OCI-LY7 (cell line): ENCODE measurements at regions not wholly inside any gene's neighbourhood (a gene's known extent, or its start where the extent isn't known, plus 50 kb on each side); places are given as distances from the start of the nearest gene placed in this dataset.

ENCODE experiments used
- BruUV-seq: library from RNA; stranded (reverse); fragments of 400-500 nt; replicated peaks from 2 replicates; lab custom pipeline; 2021; lab: Mats Ljungman, UMichigan
- CTCF ChIA-PET: fragments of 300-600 bp; sonication (Branson Sonifier 250); formaldehyde crosslinking; loops from one replicate; lab custom pipeline; 2022; ENCODE audit warnings: antibody characterized with exemption; ENCODE audit not compliant: unreplicated experiment; lab: Charles Lee
- POLR2A ChIA-PET: fragments of 300-600 bp; sonication (Branson Sonifier 250); formaldehyde crosslinking; loops from one replicate; lab custom pipeline; 2022; ENCODE audit warnings: antibody characterized with exemption; lab: Charles Lee
- DNase-seq: peaks from one replicate; pipeline ENCODE4 v3.0.0-alpha.2; 2015; ENCODE audit warnings: low spot score
- H2AFZ ChIP-seq: fragments of 200-600 bp; sonication (generic), shearing (Covaris generic); 2 replicates; pipeline ENCODE4 v1.6.1; 2014; ENCODE audit warnings: mild to moderate bottlenecking, antibody characterized with exemption, low read length, moderate library complexity
- H3K27ac ChIP-seq: fragments of 200-600 bp; sonication (generic); 2 replicates; pipeline ENCODE4 v1.5.1; 2014; ENCODE audit warnings: mixed run types, low read depth, mild to moderate bottlenecking, moderate library complexity, low read length, inconsistent platforms; ENCODE audit not compliant: poor library complexity, severe bottlenecking
- H3K36me3 ChIP-seq: fragments of 200-600 bp; sonication (generic); 2 replicates; pipeline ENCODE4 v1.6.1; 2014; ENCODE audit warnings: mild to moderate bottlenecking, antibody characterized with exemption, low read length, moderate library complexity, mixed read lengths; ENCODE audit not compliant: insufficient read depth
- H3K4me1 ChIP-seq: fragments of 200-600 bp; sonication (generic); 2 replicates; pipeline ENCODE4 v1.5.1; 2014; ENCODE audit warnings: mild to moderate bottlenecking, low read length; ENCODE audit not compliant: insufficient read depth, poor library complexity, severe bottlenecking
- H3K4me2 ChIP-seq: fragments of 200-600 bp; sonication (generic); 2 replicates; pipeline ENCODE4 v1.6.1; 2014; ENCODE audit warnings: mild to moderate bottlenecking, low read length
- H3K4me3 ChIP-seq: fragments of 200-600 bp; sonication (generic); 2 replicates; pipeline ENCODE4 v1.5.1; 2014; ENCODE audit warnings: mild to moderate bottlenecking, low read depth, low read length; ENCODE audit not compliant: poor library complexity, severe bottlenecking
- H3K79me2 ChIP-seq: fragments of 200-600 bp; sonication (generic); 2 replicates; pipeline ENCODE4 v1.6.1; 2016; ENCODE audit warnings: low read depth, mild to moderate bottlenecking, low read length, moderate library complexity, mixed read lengths; ENCODE audit not compliant: insufficient read depth
- H3K9me2 ChIP-seq: fragments of 200-600 bp; sonication (generic); 2 replicates; pipeline ENCODE4 v1.6.1; 2016; ENCODE audit warnings: mild to moderate bottlenecking, low read length, mixed read lengths; ENCODE audit not compliant: insufficient read depth
- H3K9me3 ChIP-seq: fragments of 200-600 bp; sonication (generic); 2 replicates; pipeline ENCODE4 v1.6.1; 2014; ENCODE audit warnings: mild to moderate bottlenecking, mixed run types, low read length, mixed read lengths
- H4K20me1 ChIP-seq: fragments of 200-600 bp; sonication (generic); 2 replicates; pipeline ENCODE4 v1.6.1; 2014; ENCODE audit warnings: mild to moderate bottlenecking, antibody characterized with exemption, low read length, moderate library complexity, mixed read lengths; ENCODE audit not compliant: insufficient read depth
- EZH2phosphoT487 ChIP-seq: fragments of 200-600 bp; sonication (generic); IDR thresholded peaks from 2 replicates; pipeline ENCODE4 v1.6.1; 2018; ENCODE audit warnings: low read depth, borderline replicate concordance, mild to moderate bottlenecking, mixed run types, antibody characterized with exemption, low read length, moderate library complexity, mixed read lengths
- intact Hi-C: fragments of 100-400 bp; cut with micrococcal nuclease; formaldehyde crosslinking; loops from one replicate; pipeline ENCODE4 v1.10.0; 2022; ENCODE audit not compliant: unreplicated experiment
- TF ChIP-seq, protein P1 (sequence below): fragments of 200-600 bp; sonication (generic); conservative IDR thresholded peaks from 2 replicates; pipeline ENCODE4 v1.5.1; 2014; ENCODE audit warnings: mild to moderate bottlenecking, antibody characterized with exemption, low read length, moderate library complexity, mixed read lengths

DNA sequence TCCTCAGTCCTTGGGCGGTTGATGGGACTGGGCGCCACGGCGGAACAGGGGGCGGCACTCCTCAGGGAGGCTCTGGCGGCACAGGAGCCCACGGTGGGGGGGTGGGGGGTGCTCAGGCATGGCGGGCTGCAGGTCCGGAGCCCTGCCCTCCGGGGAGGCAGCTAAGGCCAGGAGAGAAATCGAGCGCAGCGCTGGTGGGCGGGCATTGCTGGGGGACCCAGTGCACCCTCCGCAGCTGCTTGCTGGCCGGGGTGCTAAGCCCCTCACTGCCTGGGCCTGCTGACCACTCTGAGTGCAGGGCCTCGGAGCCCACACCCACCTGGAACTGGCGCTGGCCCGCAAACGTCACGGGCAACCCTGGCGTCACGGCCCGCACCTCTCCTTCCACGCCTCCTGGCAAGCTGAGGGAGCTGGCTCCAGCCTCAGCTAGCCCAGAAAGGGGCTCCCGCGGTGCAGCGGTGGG is 164.9 kb upstream of the AGA start:
- ChIA-PET CTCF (no interaction called here), POLR2A (interaction anchor here (0.7 kb wide), 1 partner anchor 1611 kb away, joined by 3 read pairs; no protein-coding TSS in a partner anchor)
- H3K79me2 ChIP-seq = no peaks in the 10 kb centered on the region
- no peak overlapping the region for H3K4me3 ChIP-seq
- no peak overlapping the region for H3K4me2 ChIP-seq
- H3K9me3 ChIP-seq = no peaks in the 10 kb centered on the region
- no peak for DNase-seq
- intact Hi-C loops = no loop called here
- BruUV-seq = no TSS peak
- no peaks in the 10 kb centered on the region for H3K9me2 ChIP-seq
- H4K20me1 ChIP-seq = no peaks in the 10 kb centered on the region
- no peak overlapping the region for H2AFZ ChIP-seq
- no peak overlapping the region for H3K27ac ChIP-seq
- TF ChIP-seq, protein P1, sequence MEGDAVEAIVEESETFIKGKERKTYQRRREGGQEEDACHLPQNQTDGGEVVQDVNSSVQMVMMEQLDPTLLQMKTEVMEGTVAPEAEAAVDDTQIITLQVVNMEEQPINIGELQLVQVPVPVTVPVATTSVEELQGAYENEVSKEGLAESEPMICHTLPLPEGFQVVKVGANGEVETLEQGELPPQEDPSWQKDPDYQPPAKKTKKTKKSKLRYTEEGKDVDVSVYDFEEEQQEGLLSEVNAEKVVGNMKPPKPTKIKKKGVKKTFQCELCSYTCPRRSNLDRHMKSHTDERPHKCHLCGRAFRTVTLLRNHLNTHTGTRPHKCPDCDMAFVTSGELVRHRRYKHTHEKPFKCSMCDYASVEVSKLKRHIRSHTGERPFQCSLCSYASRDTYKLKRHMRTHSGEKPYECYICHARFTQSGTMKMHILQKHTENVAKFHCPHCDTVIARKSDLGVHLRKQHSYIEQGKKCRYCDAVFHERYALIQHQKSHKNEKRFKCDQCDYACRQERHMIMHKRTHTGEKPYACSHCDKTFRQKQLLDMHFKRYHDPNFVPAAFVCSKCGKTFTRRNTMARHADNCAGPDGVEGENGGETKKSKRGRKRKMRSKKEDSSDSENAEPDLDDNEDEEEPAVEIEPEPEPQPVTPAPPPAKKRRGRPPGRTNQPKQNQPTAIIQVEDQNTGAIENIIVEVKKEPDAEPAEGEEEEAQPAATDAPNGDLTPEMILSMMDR = no peak
- no peak for TF ChIP-seq EZH2phosphoT487
- H3K36me3 ChIP-seq = no peaks in the 10 kb centered on the region
- H3K4me1 ChIP-seq = no peaks in the 10 kb centered on the region

DNA sequence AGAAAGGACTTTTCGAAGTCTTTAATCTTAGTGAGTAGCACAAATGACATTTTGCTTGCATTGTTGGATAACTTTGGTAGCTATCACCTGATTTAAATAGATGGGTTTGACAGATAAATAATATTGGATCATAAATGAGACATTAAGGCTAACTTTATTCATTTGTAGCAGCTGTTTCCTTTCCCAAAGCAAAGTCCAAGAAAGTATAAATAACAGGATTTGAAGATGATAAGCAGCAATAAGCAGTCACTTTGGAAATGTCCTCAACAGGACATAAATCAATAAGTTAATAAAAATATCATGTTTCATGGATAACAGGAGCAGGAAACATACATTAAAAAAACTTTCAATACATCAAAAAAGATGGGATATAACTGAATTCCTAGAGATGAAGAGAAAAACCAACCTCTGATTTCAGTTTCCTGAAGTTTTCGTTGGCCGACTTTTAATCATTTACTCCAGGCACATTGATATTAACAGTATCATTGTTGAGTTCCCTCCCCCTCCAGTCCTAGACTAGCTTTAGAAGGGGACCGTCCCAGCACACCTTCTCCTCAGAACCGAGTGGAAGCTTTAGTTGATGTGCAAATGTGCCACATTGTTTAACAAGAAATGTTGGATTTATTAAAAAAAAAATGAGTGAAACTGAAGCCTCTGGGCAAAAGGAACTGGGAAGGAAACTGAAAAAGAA is 169.9 kb upstream of the AGA start:
- TF ChIP-seq, protein P1 = no peak
- TF ChIP-seq EZH2phosphoT487 = no peak
- no peaks in the 10 kb centered on the region for H3K9me3 ChIP-seq
- H3K4me3 ChIP-seq = no peak overlapping the region
- ChIA-PET POLR2A (no interaction called here), CTCF (no interaction called here)
- intact Hi-C loops = no loop called here
- no peaks in the 10 kb centered on the region for H3K36me3 ChIP-seq
- no peaks in the 10 kb centered on the region for H3K4me1 ChIP-seq
- no TSS peak for BruUV-seq
- H2AFZ ChIP-seq = no peak overlapping the region
- H3K9me2 ChIP-seq = no peaks in the 10 kb centered on the region
- H4K20me1 ChIP-seq = no peaks in the 10 kb centered on the region
- H3K4me2 ChIP-seq = no peak overlapping the region
- no peak overlapping the region for H3K27ac ChIP-seq
- H3K79me2 ChIP-seq = no peaks in the 10 kb centered on the region
- no peak for DNase-seq

DNA sequence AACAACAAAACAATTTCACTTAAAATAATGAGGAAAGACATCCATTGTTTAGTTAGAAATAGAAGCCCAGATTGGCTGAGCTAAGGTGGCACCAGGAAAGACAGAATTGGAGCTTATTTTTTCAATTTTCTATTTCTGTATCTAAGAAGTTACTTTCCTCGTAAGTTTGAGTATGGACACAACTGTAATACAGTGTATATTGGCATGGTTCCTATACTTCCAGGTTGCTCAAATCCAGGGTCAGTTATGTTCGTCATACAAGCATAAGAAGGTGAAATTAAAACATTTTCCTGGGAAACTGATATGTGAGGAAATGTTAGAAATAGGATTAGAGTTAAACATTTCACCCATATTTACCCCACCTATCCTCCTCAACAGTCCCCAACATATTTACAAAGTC is 170.4 kb upstream of the AGA start:
- BruUV-seq = no TSS peak
- CTCF ChIA-PET = no interaction called here

More for the DNA sequence above, 170.4 kb upstream of the AGA start:
- H3K4me1 ChIP-seq = no peaks in the 10 kb centered on the region
- no peaks in the 10 kb centered on the region for H3K9me2 ChIP-seq
- intact Hi-C loops = no loop called here
- no peak overlapping the region for H2AFZ ChIP-seq
- POLR2A ChIA-PET = no interaction called here
- H3K36me3 ChIP-seq = no peaks in the 10 kb centered on the region
- no peak overlapping the region for H3K27ac ChIP-seq
- no peaks in the 10 kb centered on the region for H3K79me2 ChIP-seq
- no peak for TF ChIP-seq EZH2phosphoT487
- TF ChIP-seq, protein P1 = no peak
- no peaks in the 10 kb centered on the region for H3K9me3 ChIP-seq
- no peak for DNase-seq
- no peak overlapping the region for H3K4me3 ChIP-seq
- no peaks in the 10 kb centered on the region for H4K20me1 ChIP-seq
- H3K4me2 ChIP-seq = no peak overlapping the region
